GM12878 (cell line): ENCODE measurements at regions not wholly inside any gene's neighbourhood (a gene's known extent, or its start where the extent isn't known, plus 50 kb on each side); places are given as distances from the start of the nearest gene placed in this dataset.

Source experiments
- ATAC-seq: fragments of 200-7000 bp; cut with Tn5 transposase; 3 replicates; pipeline ENCODE4 v1.9.1; 2020; ENCODE audit warnings: mild to moderate bottlenecking, moderate library complexity
- BruUV-seq: library from RNA; stranded (reverse); fragments of 400-500 nt; replicated peaks from 2 replicates; lab custom pipeline; 2021; lab: Mats Ljungman, UMichigan
- CTCF ChIA-PET: fragments of 300-600 bp; sonication (Branson Sonifier 250); formaldehyde crosslinking; extraction: SDS; loops from one replicate; lab custom pipeline; 2021; ENCODE audit warnings: inconsistent platforms; lab: Yijun Ruan, JAX
- POLR2A ChIA-PET: fragments of 350-600 bp; formaldehyde crosslinking; extraction: SDS; loops from one replicate; lab custom pipeline; 2021; ENCODE audit warnings: inconsistent platforms; lab: Charles Lee
- RAD21 ChIA-PET: fragments of 300-600 bp; sonication (Branson Sonifier 250); formaldehyde crosslinking; loops from one replicate; lab custom pipeline; 2023; ENCODE audit warnings: antibody characterized with exemption; ENCODE audit not compliant: unreplicated experiment; lab: Charles Lee
- SMC1A ChIA-PET: fragments of 300-600 bp; sonication (Branson Sonifier 250); formaldehyde crosslinking; loops from one replicate; lab custom pipeline; 2023; ENCODE audit not compliant: unreplicated experiment, uncharacterized antibody; lab: Charles Lee
- DNase-seq: peaks from one replicate; pipeline ENCODE4 v3.0.0-alpha.2; 2011; ENCODE audit warnings: low read depth, low spot score
- FAIRE-seq: peaks from 3 replicates; lab custom pipeline; 2011; peaks lifted over from hg19 to GRCh38; lab: Jason Lieb, UNC
- H2AFZ ChIP-seq: 2 replicates; pipeline ENCODE4 v1.6.0; 2011; ENCODE audit warnings: low read depth, low read length, control low read depth; ENCODE audit not compliant: control insufficient read depth
- H3K27ac ChIP-seq: 2 replicates; pipeline ENCODE4 v1.5.1; 2011; ENCODE audit warnings: control low read depth; ENCODE audit not compliant: control insufficient read depth, insufficient read depth
- H3K27me3 ChIP-seq, 2 experiments: replicated peaks in 1 of 2; 2 replicates each; pipeline versions ENCODE4 v1.6.0 to v1.6.1; 2011; ENCODE audit warnings: low read length in 1 of 2; ENCODE audit not compliant: control insufficient read depth in 2 of 2, insufficient read depth in 2 of 2
- H3K36me3 ChIP-seq, 2 experiments: 2 replicates each; pipeline ENCODE4 v1.5.1; 2011; ENCODE audit warnings: low read length in 1 of 2; ENCODE audit not compliant: control insufficient read depth in 2 of 2, insufficient read depth in 2 of 2
- H3K4me1 ChIP-seq: 2 replicates; pipeline ENCODE4 v1.6.1; 2011; ENCODE audit warnings: mild to moderate bottlenecking, low read length, moderate library complexity, mixed read lengths; ENCODE audit not compliant: control insufficient read depth, insufficient read depth
- H3K4me2 ChIP-seq: 2 replicates; pipeline ENCODE4 v1.6.0; 2011; ENCODE audit warnings: control low read depth; ENCODE audit not compliant: control insufficient read depth, insufficient read depth
- H3K4me3 ChIP-seq: fragments of 200-600 bp; sonication (generic); 2 replicates; pipeline ENCODE4 v1.5.1; 2016
- H3K79me2 ChIP-seq: 2 replicates; pipeline ENCODE4 v1.6.0; 2011; ENCODE audit warnings: low read length; ENCODE audit not compliant: control insufficient read depth, insufficient read depth
- H3K9ac ChIP-seq: 2 replicates; pipeline ENCODE4 v1.8.0; 2011; ENCODE audit warnings: low read length, control low read depth, mixed read lengths; ENCODE audit not compliant: control insufficient read depth, insufficient read depth
- H3K9me3 ChIP-seq: replicated peaks from 3 replicates; pipeline ENCODE4 v1.5.1; 2011; ENCODE audit warnings: mild to moderate bottlenecking, low read length; ENCODE audit not compliant: control insufficient read depth, insufficient read depth
- H4K20me1 ChIP-seq: 2 replicates; pipeline ENCODE4 v1.6.0; 2011; ENCODE audit not compliant: control insufficient read depth, insufficient read depth
- JUND ChIP-seq: IDR thresholded peaks from 2 replicates; pipeline ENCODE4 v1.6.1; 2012; ENCODE audit warnings: low read depth, mild to moderate bottlenecking, low read length, improper control_type of control experiment, moderate library complexity
- NBN ChIP-seq: fragments of 450-650 bp; IDR thresholded peaks from 2 replicates; pipeline ENCODE4 v1.6.1; 2016
- SPI1 ChIP-seq: IDR thresholded peaks from 2 replicates; pipeline ENCODE4 v1.6.1; 2011; ENCODE audit warnings: low read depth, mild to moderate bottlenecking, low read length, moderate library complexity, borderline replicate concordance; ENCODE audit not compliant: insufficient read depth
- SUPT20H ChIP-seq: IDR thresholded peaks from 2 replicates; pipeline ENCODE4 v1.6.1; 2011; ENCODE audit warnings: low read depth, mild to moderate bottlenecking, low read length, moderate library complexity, borderline replicate concordance; ENCODE audit not compliant: control insufficient read depth
- TCF12 ChIP-seq: IDR thresholded peaks from 2 replicates; pipeline ENCODE4 v1.6.1; 2011; ENCODE audit warnings: low read depth, mild to moderate bottlenecking, low read length
- WGBS: methylation state at CpG from one replicate; pipeline ENCODE4 v1.1.6; 2016; ENCODE audit warnings: low lambda C conversion rate; ENCODE audit not compliant: insufficient replicate concordance, insufficient coverage; ENCODE audit errors: missing lambda C conversion rate; 5-methylcytosine and 5-hydroxymethylcytosine counted together
- in situ Hi-C: fragments of 300-500 bp; cut with MboI; formaldehyde crosslinking; loops from 9 replicates; pipeline ENCODE4 v1.14.3; 2018; ENCODE audit warnings: mixed read lengths
- intact Hi-C: fragments of 100-400 bp; cut with micrococcal nuclease; formaldehyde crosslinking; loops from one replicate; pipeline ENCODE4 v1.14.2; 2022; ENCODE audit not compliant: unreplicated experiment
- TF ChIP-seq, protein P1 (sequence below): fragments of 450-650 bp; formaldehyde crosslinking; IDR thresholded peaks from 2 replicates; pipeline ENCODE4 v1.5.0; 2022; ENCODE audit warnings: mild to moderate bottlenecking, missing genetic modification characterization
- TF ChIP-seq, protein P2 (sequence below): IDR thresholded peaks from 2 replicates; pipeline ENCODE4 v1.6.1; 2011; ENCODE audit warnings: mild to moderate bottlenecking, low read depth, low read length, moderate library complexity; ENCODE audit not compliant: insufficient replicate concordance
- TF ChIP-seq, protein P3 (sequence below): fragments of 450-650 bp; IDR thresholded peaks from 2 replicates; pipeline ENCODE4 v1.6.1; 2014; ENCODE audit warnings: mild to moderate bottlenecking
- TF ChIP-seq, protein P4 (sequence below): fragments of 150-350 bp; IDR thresholded peaks from 2 replicates; pipeline ENCODE4 v1.6.1; 2014; ENCODE audit warnings: mild to moderate bottlenecking, low read depth, low read length
- TF ChIP-seq, protein P5 (sequence below): IDR thresholded peaks from 2 replicates; pipeline ENCODE4 v1.6.1; 2012; ENCODE audit warnings: improper control_type of control experiment, low read depth, low read length; ENCODE audit not compliant: insufficient replicate concordance

DNA sequence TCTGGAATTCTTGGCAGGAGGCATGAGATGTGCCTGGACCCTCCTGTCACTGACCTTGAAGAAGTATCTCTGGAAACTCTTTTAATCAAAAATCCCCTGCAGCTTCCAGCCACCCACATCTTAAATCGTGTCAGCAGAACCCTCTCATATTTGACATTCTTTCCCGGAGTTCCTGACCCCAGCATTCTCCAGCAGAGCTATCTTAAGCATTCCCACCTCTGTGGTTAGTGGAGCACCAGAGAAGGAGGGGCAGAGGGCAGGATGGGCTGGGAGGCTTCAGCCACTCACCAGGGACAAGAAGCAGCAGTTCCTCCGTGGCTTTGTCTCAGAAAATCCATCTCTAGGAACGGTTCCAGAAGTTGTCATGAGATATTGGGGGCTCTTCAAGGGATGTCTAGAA is 149.9 kb downstream of the RGS9 start (continued):
- TF ChIP-seq, protein P1, sequence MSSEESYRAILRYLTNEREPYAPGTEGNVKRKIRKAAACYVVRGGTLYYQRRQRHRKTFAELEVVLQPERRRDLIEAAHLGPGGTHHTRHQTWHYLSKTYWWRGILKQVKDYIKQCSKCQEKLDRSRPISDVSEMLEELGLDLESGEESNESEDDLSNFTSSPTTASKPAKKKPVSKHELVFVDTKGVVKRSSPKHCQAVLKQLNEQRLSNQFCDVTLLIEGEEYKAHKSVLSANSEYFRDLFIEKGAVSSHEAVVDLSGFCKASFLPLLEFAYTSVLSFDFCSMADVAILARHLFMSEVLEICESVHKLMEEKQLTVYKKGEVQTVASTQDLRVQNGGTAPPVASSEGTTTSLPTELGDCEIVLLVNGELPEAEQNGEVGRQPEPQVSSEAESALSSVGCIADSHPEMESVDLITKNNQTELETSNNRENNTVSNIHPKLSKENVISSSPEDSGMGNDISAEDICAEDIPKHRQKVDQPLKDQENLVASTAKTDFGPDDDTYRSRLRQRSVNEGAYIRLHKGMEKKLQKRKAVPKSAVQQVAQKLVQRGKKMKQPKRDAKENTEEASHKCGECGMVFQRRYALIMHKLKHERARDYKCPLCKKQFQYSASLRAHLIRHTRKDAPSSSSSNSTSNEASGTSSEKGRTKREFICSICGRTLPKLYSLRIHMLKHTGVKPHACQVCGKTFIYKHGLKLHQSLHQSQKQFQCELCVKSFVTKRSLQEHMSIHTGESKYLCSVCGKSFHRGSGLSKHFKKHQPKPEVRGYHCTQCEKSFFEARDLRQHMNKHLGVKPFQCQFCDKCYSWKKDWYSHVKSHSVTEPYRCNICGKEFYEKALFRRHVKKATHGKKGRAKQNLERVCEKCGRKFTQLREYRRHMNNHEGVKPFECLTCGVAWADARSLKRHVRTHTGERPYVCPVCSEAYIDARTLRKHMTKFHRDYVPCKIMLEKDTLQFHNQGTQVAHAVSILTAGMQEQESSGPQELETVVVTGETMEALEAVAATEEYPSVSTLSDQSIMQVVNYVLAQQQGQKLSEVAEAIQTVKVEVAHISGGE (CRISPR knock-in tag), result no peak
- TF ChIP-seq, protein P2, sequence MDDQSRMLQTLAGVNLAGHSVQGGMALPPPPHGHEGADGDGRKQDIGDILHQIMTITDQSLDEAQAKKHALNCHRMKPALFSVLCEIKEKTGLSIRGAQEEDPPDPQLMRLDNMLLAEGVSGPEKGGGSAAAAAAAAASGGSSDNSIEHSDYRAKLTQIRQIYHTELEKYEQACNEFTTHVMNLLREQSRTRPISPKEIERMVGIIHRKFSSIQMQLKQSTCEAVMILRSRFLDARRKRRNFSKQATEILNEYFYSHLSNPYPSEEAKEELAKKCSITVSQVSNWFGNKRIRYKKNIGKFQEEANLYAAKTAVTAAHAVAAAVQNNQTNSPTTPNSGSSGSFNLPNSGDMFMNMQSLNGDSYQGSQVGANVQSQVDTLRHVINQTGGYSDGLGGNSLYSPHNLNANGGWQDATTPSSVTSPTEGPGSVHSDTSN, result no peak
- no peak for TF ChIP-seq NBN
- no peak for TF ChIP-seq SUPT20H
- no peak for TF ChIP-seq TCF12
- no peak for TF ChIP-seq SPI1
- TF ChIP-seq, all 136 proteins: peak for 0

DNA sequence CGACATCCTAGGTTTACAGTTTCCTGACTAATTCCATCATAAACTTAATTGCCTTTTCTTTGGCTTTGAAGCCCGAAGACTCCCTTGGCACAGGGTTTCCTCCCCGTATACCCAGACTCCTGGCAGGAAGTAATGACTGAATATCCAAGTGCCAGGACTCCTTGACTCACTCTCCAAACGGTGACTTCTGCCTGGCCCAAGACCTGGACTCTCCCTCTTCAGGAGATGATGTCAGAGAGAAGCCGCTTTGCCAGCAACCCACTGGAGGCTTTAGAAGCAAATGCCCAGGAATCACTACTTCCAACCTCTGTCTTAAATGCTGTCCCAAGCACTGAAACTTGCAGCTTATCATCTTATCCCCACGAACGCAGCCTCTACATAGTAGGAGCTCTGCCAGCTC is 146.5 kb downstream of the RGS9 start:
- intact Hi-C loops, result no loop called here
- CTCF ChIA-PET, result no interaction called here
- WGBS, result 9% methylated on average over 7 of the region's 7 CpGs
- TF ChIP-seq, protein P3, sequence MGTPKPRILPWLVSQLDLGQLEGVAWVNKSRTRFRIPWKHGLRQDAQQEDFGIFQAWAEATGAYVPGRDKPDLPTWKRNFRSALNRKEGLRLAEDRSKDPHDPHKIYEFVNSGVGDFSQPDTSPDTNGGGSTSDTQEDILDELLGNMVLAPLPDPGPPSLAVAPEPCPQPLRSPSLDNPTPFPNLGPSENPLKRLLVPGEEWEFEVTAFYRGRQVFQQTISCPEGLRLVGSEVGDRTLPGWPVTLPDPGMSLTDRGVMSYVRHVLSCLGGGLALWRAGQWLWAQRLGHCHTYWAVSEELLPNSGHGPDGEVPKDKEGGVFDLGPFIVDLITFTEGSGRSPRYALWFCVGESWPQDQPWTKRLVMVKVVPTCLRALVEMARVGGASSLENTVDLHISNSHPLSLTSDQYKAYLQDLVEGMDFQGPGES, result no peak
- TF ChIP-seq JUND, result no peak
- TF ChIP-seq, protein P4, sequence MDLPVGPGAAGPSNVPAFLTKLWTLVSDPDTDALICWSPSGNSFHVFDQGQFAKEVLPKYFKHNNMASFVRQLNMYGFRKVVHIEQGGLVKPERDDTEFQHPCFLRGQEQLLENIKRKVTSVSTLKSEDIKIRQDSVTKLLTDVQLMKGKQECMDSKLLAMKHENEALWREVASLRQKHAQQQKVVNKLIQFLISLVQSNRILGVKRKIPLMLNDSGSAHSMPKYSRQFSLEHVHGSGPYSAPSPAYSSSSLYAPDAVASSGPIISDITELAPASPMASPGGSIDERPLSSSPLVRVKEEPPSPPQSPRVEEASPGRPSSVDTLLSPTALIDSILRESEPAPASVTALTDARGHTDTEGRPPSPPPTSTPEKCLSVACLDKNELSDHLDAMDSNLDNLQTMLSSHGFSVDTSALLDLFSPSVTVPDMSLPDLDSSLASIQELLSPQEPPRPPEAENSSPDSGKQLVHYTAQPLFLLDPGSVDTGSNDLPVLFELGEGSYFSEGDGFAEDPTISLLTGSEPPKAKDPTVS, result no peak
- TF ChIP-seq, protein P5, sequence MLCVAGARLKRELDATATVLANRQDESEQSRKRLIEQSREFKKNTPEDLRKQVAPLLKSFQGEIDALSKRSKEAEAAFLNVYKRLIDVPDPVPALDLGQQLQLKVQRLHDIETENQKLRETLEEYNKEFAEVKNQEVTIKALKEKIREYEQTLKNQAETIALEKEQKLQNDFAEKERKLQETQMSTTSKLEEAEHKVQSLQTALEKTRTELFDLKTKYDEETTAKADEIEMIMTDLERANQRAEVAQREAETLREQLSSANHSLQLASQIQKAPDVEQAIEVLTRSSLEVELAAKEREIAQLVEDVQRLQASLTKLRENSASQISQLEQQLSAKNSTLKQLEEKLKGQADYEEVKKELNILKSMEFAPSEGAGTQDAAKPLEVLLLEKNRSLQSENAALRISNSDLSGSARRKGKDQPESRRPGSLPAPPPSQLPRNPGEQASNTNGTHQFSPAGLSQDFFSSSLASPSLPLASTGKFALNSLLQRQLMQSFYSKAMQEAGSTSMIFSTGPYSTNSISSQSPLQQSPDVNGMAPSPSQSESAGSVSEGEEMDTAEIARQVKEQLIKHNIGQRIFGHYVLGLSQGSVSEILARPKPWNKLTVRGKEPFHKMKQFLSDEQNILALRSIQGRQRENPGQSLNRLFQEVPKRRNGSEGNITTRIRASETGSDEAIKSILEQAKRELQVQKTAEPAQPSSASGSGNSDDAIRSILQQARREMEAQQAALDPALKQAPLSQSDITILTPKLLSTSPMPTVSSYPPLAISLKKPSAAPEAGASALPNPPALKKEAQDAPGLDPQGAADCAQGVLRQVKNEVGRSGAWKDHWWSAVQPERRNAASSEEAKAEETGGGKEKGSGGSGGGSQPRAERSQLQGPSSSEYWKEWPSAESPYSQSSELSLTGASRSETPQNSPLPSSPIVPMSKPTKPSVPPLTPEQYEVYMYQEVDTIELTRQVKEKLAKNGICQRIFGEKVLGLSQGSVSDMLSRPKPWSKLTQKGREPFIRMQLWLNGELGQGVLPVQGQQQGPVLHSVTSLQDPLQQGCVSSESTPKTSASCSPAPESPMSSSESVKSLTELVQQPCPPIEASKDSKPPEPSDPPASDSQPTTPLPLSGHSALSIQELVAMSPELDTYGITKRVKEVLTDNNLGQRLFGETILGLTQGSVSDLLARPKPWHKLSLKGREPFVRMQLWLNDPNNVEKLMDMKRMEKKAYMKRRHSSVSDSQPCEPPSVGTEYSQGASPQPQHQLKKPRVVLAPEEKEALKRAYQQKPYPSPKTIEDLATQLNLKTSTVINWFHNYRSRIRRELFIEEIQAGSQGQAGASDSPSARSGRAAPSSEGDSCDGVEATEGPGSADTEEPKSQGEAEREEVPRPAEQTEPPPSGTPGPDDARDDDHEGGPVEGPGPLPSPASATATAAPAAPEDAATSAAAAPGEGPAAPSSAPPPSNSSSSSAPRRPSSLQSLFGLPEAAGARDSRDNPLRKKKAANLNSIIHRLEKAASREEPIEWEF, result no peak

More for the DNA sequence above, 146.5 kb downstream of the RGS9 start:
- FAIRE-seq (no peak), DNase-seq (no peak), ATAC-seq (no peak)
- no peaks in the 10 kb centered on the region for H4K20me1 ChIP-seq
- H2AFZ ChIP-seq, result no peak overlapping the region
- H3K4me1 ChIP-seq, result no peaks in the 10 kb centered on the region
- no peaks in the 10 kb centered on the region for H3K9me3 ChIP-seq
- no TSS peak for BruUV-seq
- no peak overlapping the region for H3K4me2 ChIP-seq
- no peak overlapping the region for H3K27ac ChIP-seq
- H3K9ac ChIP-seq, result no peak overlapping the region
- no peaks in the 10 kb centered on the region for H3K79me2 ChIP-seq
- in situ Hi-C loops, result loop anchor here (25.0 kb wide), 1 partner anchor 704 kb away; no protein-coding TSS in a partner anchor
- no peaks in the 10 kb centered on the region for H3K36me3 ChIP-seq
- ChIA-PET SMC1A (no interaction called here), POLR2A (no interaction called here), RAD21 (no interaction called here)
- no peaks in the 10 kb centered on the region; a peak in 1 of 4 replicates for H3K27me3 ChIP-seq
- H3K4me3 ChIP-seq, result no peak overlapping the region
